ENCODE measurements at regions not wholly inside any gene's neighbourhood (a gene's known extent, or its start where the extent isn't known, plus 50 kb on each side); places are given as distances from the start of the nearest gene placed in this dataset.

DNA sequence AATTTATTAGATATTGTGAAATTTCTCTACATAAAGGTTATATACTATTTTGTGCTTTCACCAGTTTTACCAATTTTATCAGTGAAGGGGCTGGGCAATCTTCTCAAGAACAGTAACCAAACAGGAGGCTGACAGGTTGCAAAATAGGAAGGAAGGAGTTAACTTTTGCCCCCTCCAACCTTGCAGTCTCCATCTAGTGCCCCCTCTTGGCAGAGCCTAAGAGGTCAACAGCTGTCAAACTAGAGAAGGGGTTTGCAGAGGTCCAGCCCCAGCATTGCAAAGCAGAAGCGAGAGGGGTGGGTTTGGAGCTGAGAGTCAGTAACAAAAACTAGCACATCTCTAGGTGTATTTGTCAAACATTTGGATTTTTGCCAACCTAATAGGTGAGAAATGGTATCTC, 391.0 kb downstream of the CDC5L start:
- Mint-ChIP-seq H3K36me3 (ENCODE audit: low read depth) (peaks cover 4% of the 10 kb centered on the region), H3K9me3 (ENCODE audit: low read depth) (peaks cover 2% of the 10 kb centered on the region), H3K4me3 (ENCODE audit: unreplicated experiment) (no peak overlapping the region), H3K27me3 (ENCODE audit: low read depth) (no peaks in the 10 kb centered on the region), H3K4me1 (ENCODE audit: low read depth) (no peaks in the 10 kb centered on the region), H3K27ac (ENCODE audit: unreplicated experiment) (no peak overlapping the region)
- TF ChIP-seq, protein P1, sequence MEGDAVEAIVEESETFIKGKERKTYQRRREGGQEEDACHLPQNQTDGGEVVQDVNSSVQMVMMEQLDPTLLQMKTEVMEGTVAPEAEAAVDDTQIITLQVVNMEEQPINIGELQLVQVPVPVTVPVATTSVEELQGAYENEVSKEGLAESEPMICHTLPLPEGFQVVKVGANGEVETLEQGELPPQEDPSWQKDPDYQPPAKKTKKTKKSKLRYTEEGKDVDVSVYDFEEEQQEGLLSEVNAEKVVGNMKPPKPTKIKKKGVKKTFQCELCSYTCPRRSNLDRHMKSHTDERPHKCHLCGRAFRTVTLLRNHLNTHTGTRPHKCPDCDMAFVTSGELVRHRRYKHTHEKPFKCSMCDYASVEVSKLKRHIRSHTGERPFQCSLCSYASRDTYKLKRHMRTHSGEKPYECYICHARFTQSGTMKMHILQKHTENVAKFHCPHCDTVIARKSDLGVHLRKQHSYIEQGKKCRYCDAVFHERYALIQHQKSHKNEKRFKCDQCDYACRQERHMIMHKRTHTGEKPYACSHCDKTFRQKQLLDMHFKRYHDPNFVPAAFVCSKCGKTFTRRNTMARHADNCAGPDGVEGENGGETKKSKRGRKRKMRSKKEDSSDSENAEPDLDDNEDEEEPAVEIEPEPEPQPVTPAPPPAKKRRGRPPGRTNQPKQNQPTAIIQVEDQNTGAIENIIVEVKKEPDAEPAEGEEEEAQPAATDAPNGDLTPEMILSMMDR (IDR thresholded peaks at IDR 0.05): no peak
- DNase-seq (ENCODE audit: low spot score): no peak

Data from chondrocyte (in vitro differentiated cells).